Ascending aorta (tissue), 2 donors: ENCODE measurements at regions not wholly inside any gene's neighbourhood (a gene's known extent, or its start where the extent isn't known, plus 50 kb on each side); places are given as distances from the start of the nearest gene placed in this dataset.

Experiments
- DNase-seq, 2 donors: peaks; one replicate each; pipeline ENCODE4 v3.0.0-alpha.2; 2019; ENCODE audit warnings: low spot score in 2 of 2
- H3K27ac ChIP-seq, 2 donors: fragments of 200-600 bp; sonication (generic); one replicate each; pipeline ENCODE4 v1.5.1; 2016 to 2017; ENCODE audit warnings: mild to moderate bottlenecking in 1 of 2
- H3K27me3 ChIP-seq: fragments of 200-600 bp; sonication (generic); one replicate; pipeline ENCODE4 v1.5.1; 2017
- H3K36me3 ChIP-seq, 2 donors: fragments of 200-600 bp; sonication (generic); one replicate each; pipeline ENCODE4 v1.5.1; 2016
- H3K4me1 ChIP-seq, 2 donors: fragments of 200-600 bp; sonication (generic); one replicate each; pipeline ENCODE4 v1.5.1; 2016 to 2017; ENCODE audit warnings: mild to moderate bottlenecking in 1 of 2
- H3K4me3 ChIP-seq, 2 donors: fragments of 200-600 bp; sonication (generic); one replicate each; pipeline ENCODE4 v1.5.1; 2016 to 2017; ENCODE audit warnings: mild to moderate bottlenecking in 1 of 2
- H3K9me3 ChIP-seq, 2 donors: fragments of 200-600 bp; sonication (generic); one replicate each; pipeline ENCODE4 v1.5.1; 2016
- intact Hi-C: fragments of 100-400 bp; cut with DNase I; formaldehyde crosslinking; loops from one replicate; pipeline ENCODE4 v1.15.1; 2023
- TF ChIP-seq, protein P1 (sequence below), 3 experiments: fragments of 200-600 bp in 2 of 3; fragments of 450-650 bp in 1 of 3; sonication (generic) in 2 of 3; IDR thresholded peaks; one replicate each; pipeline ENCODE4 v1.5.1; 2016 to 2019; ENCODE audit warnings: antibody characterized with exemption in 3 of 3, mild to moderate bottlenecking in 1 of 3, moderate library complexity in 1 of 3

DNA sequence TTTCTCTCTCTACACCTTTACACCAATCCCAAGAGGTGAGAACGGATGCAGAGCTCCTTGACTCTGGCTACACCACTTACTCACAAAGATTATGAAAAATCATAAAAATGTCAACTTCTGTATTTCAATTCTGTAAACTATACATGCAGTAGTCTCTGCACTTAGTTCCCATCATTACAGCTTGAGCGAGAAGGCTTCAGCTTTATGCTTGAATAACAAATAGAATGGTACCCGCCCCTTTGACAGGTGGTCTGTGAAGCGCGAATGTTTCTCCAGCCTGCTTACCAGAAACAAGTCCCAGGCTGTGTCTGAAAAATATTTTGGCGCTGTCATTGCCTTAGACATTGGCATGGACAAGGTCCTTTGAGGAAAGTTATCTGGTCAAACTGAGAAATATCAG is 562.4 kb upstream of the CLINT1 start:
- no peak overlapping the region for H3K4me3 ChIP-seq
- intact Hi-C loops = no loop called here
- H3K27ac ChIP-seq = no peak overlapping the region
- H3K36me3 ChIP-seq = no peaks in the 10 kb centered on the region
- H3K27me3 ChIP-seq = no peaks in the 10 kb centered on the region
- H3K4me1 ChIP-seq = no peaks in the 10 kb centered on the region
- no peaks in the 10 kb centered on the region for H3K9me3 ChIP-seq
- TF ChIP-seq, protein P1, sequence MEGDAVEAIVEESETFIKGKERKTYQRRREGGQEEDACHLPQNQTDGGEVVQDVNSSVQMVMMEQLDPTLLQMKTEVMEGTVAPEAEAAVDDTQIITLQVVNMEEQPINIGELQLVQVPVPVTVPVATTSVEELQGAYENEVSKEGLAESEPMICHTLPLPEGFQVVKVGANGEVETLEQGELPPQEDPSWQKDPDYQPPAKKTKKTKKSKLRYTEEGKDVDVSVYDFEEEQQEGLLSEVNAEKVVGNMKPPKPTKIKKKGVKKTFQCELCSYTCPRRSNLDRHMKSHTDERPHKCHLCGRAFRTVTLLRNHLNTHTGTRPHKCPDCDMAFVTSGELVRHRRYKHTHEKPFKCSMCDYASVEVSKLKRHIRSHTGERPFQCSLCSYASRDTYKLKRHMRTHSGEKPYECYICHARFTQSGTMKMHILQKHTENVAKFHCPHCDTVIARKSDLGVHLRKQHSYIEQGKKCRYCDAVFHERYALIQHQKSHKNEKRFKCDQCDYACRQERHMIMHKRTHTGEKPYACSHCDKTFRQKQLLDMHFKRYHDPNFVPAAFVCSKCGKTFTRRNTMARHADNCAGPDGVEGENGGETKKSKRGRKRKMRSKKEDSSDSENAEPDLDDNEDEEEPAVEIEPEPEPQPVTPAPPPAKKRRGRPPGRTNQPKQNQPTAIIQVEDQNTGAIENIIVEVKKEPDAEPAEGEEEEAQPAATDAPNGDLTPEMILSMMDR (IDR thresholded peaks at IDR 0.05) = no peak
- DNase-seq = no peak

DNA sequence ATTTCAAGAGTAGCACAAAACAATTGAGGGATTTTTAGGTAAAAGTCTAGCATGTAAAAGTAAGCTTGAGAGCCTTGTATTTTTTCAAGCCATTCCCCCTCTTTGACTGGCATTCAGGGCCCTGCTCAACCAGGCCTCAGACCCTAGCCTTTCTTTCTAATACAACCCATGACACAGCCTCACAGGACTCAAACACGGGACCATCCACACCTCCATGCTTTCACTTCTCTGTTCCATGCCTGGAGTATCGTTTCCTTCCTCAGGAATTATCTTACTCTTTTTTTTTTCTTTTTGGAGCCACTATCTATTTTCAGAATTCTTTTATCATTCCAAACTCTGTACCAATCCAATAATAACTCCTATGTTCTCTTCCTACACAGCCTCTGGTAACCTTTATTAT is 560.2 kb upstream of the CLINT1 start:
- H3K4me1 ChIP-seq = peaks cover 0 to 13% of the 10 kb centered on the region in 2 donors
- intact Hi-C loops = loop anchor here (10.0 kb wide), 1 partner anchor 686 kb away; no protein-coding TSS in a partner anchor
- no peak overlapping the region for H3K4me3 ChIP-seq
- no peak overlapping the region for H3K27ac ChIP-seq
- no peak for DNase-seq
- no peaks in the 10 kb centered on the region for H3K27me3 ChIP-seq
- H3K36me3 ChIP-seq = no peaks in the 10 kb centered on the region
- TF ChIP-seq, protein P1 (IDR thresholded peaks at IDR 0.05) = no peak
- no peaks in the 10 kb centered on the region for H3K9me3 ChIP-seq

DNA sequence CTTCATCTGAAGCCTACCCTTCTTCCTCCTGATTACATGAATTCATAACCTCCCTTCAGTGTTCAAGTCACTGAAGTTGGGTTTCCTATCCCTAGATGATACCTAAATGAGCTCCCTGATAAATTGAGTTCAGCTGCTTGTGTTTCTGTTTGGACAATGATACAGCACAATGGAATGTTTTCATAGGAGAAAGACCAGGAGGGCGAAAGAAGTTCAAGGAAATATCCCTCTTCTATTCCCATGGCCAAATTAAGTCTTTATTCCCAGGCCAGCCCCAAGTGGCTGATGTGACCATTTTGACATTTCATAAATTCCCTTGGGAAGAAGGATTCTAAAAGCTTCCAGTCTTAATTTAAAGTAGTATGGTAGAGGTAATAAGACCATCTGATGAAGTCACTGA is 555.8 kb upstream of the CLINT1 start:
- Histone ChIP-seq H3K4me1 (peaks cover 0 to 17% of the 10 kb centered on the region in 2 donors), H3K9me3 (no peaks in the 10 kb centered on the region), H3K27ac (peak overlapping the region; percentile 44 to 68), H3K36me3 (no peaks in the 10 kb centered on the region), H3K4me3 (no peak overlapping the region), H3K27me3 (no peaks in the 10 kb centered on the region)
- TF ChIP-seq, protein P1 (IDR thresholded peaks at IDR 0.05) = no peak
- intact Hi-C loops = loop anchor here (10.0 kb wide), 1 partner anchor 690 kb away; no protein-coding TSS in a partner anchor
- DNase-seq = no peak

DNA sequence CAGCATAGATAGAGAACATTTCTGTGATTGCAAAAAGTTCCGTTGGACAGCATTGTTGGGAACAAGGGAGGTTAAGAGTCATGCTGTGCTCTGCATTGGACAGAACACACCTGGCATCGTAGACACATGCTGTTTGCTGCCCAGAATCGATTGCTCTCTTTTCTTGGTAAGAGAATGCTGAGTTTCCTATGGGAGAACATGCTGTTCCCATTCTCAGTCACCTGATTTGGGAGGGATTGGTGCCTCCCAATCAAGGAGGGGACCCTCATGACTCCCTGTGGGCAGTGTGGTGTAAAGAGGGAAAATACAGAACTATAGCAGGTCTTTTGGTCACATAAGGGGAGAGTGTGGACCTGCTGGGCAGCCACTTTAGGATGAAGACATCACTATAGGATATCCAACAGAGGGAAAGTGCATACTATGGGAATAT is 555.4 kb upstream of the CLINT1 start:
- no peaks in the 10 kb centered on the region for H3K9me3 ChIP-seq
- no peak for DNase-seq
- H3K27ac ChIP-seq = peak overlapping the region; percentile 44 to 68
- H3K36me3 ChIP-seq = no peaks in the 10 kb centered on the region
- H3K27me3 ChIP-seq = no peaks in the 10 kb centered on the region
- intact Hi-C loops = loop anchor here (10.0 kb wide), 1 partner anchor 690 kb away; no protein-coding TSS in a partner anchor
- H3K4me3 ChIP-seq = no peak overlapping the region
- TF ChIP-seq, protein P1 (IDR thresholded peaks at IDR 0.05) = no peak
- H3K4me1 ChIP-seq = peaks cover 0 to 19% of the 10 kb centered on the region in 2 donors

DNA sequence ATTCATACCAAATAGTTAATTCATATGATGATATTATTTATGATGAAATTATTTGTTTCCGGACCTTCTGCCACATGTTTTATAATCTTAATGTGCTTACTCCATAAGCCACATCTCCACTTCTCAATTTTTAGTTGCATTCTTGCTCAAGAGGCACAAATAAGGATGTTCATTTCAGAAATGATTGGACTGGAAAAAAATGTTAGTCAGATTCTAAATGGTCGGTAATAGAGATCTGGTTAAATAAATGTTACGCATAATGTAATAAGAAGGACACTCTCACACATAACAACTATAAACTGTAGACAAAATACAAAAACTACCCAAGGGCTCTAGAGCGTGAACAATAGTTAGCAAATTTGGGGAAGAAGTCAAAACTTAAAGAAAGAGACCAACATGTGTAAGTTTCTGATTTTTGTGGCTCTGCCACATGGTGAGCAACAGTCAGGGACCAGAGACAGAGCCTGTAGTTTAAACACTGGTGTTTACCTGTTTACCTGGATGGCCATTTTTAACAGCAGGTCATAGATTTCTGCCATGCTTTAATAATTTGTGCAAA is 554.3 kb upstream of the CLINT1 start:
- Histone ChIP-seq H3K36me3 (no peaks in the 10 kb centered on the region), H3K9me3 (no peaks in the 10 kb centered on the region), H3K27me3 (no peaks in the 10 kb centered on the region), H3K4me3 (no peak overlapping the region), H3K4me1 (peaks cover 0 to 20% of the 10 kb centered on the region in 2 donors), H3K27ac (no peak overlapping the region)
- TF ChIP-seq, protein P1 (IDR thresholded peaks at IDR 0.05) = no peak
- intact Hi-C loops = loop anchor here (10.0 kb wide), 1 partner anchor 692 kb away; no protein-coding TSS in a partner anchor
- no peak for DNase-seq
